Upper lobe of right lung (tissue), 1 donor: ENCODE measurements at regions not wholly inside any gene's neighbourhood (a gene's known extent, or its start where the extent isn't known, plus 50 kb on each side); places are given as distances from the start of the nearest gene placed in this dataset.

Experiments used
- ATAC-seq: fragments of 200-7000 bp; cut with Tn5 transposase; one replicate; pipeline ENCODE4 v1.9.1; 2020; ENCODE audit warnings: mild to moderate bottlenecking, moderate library complexity
- DNase-seq: peaks from one replicate; pipeline ENCODE4 v3.0.0-alpha.2; 2020
- H3K27ac ChIP-seq: fragments of 200-600 bp; one replicate; pipeline ENCODE4 v1.8.0; 2022
- H3K27me3 ChIP-seq: fragments of 200-600 bp; one replicate; pipeline ENCODE4 v1.8.0; 2022; ENCODE audit warnings: mild to moderate bottlenecking
- H3K36me3 ChIP-seq: fragments of 200-600 bp; one replicate; pipeline ENCODE4 v1.8.0; 2022
- H3K4me1 ChIP-seq: fragments of 200-600 bp; one replicate; pipeline ENCODE4 v1.8.0; 2022
- H3K4me3 ChIP-seq: fragments of 200-600 bp; one replicate; pipeline ENCODE4 v1.8.0; 2022; ENCODE audit warnings: mild to moderate bottlenecking
- H3K9me3 ChIP-seq: fragments of 200-600 bp; one replicate; pipeline ENCODE4 v1.8.0; 2022
- CTCF ChIP-seq: fragments of 200-600 bp; IDR thresholded peaks from one replicate; pipeline ENCODE4 v1.8.0; 2022; ENCODE audit warnings: antibody characterized with exemption
- intact Hi-C: fragments of 100-400 bp; cut with DNase I; formaldehyde crosslinking; loops from one replicate; pipeline ENCODE4 v1.11.0; 2022
- donor health status: DM: no; HTN: yes; CAD: no; lungs with severe emphysema.

GRCh38 chr7:22666732-22667131 is 60.3 kb upstream of the IL6 start:
- peaks cover 13% of the 10 kb centered on the region for H3K4me1 ChIP-seq
- no peak overlapping the region for H3K4me3 ChIP-seq
- ATAC-seq (peak; percentile 20), DNase-seq (no peak)
- no peaks in the 10 kb centered on the region for H3K36me3 ChIP-seq
- TF ChIP-seq CTCF, result no peak
- H3K27me3 ChIP-seq, result no peaks in the 10 kb centered on the region
- intact Hi-C loops, result no loop called here
- no peaks in the 10 kb centered on the region for H3K9me3 ChIP-seq
- H3K27ac ChIP-seq, result no peak overlapping the region

- Histone ChIP-seq H3K27ac (no peak overlapping the region), H3K9me3 (no peaks in the 10 kb centered on the region), H3K27me3 (no peaks in the 10 kb centered on the region), H3K4me1 (peaks cover 13% of the 10 kb centered on the region), H3K4me3 (no peak overlapping the region), H3K36me3 (no peaks in the 10 kb centered on the region)
- no peak for TF ChIP-seq CTCF
- no peak for DNase-seq
- intact Hi-C loops, result no loop called here
- no peak for ATAC-seq
Measured at GRCh38 chr7:22665923-22666322, 61.1 kb upstream of the IL6 start.

- Histone ChIP-seq H3K4me1 (peaks cover 13% of the 10 kb centered on the region), H3K27me3 (no peaks in the 10 kb centered on the region), H3K4me3 (no peak overlapping the region), H3K27ac (no peak overlapping the region), H3K36me3 (no peaks in the 10 kb centered on the region), H3K9me3 (no peaks in the 10 kb centered on the region)
- no peak for TF ChIP-seq CTCF
- DNase-seq (no peak), ATAC-seq (no peak)
- intact Hi-C loops, result no loop called here
Measured at GRCh38 chr7:22664988-22665798, 61.8 kb upstream of the IL6 start.

- no peak for TF ChIP-seq CTCF
- DNase-seq (no peak), ATAC-seq (no peak)
- intact Hi-C loops, result no loop called here
- Histone ChIP-seq H3K27ac (no peak overlapping the region), H3K36me3 (no peaks in the 10 kb centered on the region), H3K9me3 (no peaks in the 10 kb centered on the region), H3K4me3 (no peak overlapping the region), H3K4me1 (peaks cover 13% of the 10 kb centered on the region), H3K27me3 (no peaks in the 10 kb centered on the region)
Measured at GRCh38 chr7:22663721-22664120, 63.3 kb upstream of the IL6 start.

GRCh38 chr7:22663357-22663718 is 63.7 kb upstream of the IL6 start:
- intact Hi-C loops, result no loop called here
- no peak for TF ChIP-seq CTCF
- DNase-seq (no peak), ATAC-seq (peak; percentile 24)
- Histone ChIP-seq H3K4me1 (peaks cover 13% of the 10 kb centered on the region), H3K9me3 (no peaks in the 10 kb centered on the region), H3K4me3 (no peak overlapping the region), H3K27ac (no peak overlapping the region), H3K36me3 (no peaks in the 10 kb centered on the region), H3K27me3 (no peaks in the 10 kb centered on the region)
